ENCODE measurements at regions not wholly inside any gene's neighbourhood (a gene's known extent, or its start where the extent isn't known, plus 50 kb on each side); places are given as distances from the start of the nearest gene placed in this dataset.

DNA sequence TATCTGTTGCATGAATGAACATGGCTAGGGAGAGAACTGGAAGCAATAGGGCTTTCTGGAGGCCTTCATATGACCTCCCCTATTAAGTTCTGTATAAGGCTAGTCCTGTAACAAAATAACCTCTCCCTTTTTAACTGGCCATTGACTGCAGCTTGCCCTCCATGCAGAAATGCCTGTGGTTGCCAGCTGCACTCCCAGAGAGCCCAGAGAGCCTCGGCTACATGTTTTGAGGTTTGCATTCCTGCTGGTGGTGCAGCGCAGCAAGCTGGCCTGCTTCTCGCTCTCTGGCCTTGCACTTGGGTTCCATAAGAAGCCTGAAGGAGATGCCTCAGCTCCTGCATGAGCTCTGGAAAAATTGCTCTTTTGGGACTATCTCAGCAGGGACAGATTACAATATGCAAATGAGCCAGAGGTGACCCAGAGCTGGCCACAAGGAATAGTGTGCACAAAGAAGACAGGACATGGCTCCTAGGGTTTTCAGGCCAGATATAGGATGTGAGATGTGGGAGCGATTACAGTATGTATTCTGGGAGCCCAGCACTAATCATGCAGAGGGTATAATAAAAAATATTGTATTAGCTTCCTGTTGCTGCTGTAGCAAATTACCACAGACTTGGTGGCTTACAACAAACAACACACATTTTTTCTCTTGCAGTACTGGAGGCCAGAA, 186.7 kb downstream of the INSIG2 start:
- no peak for DNase-seq (ENCODE audit: low spot score)

DNA sequence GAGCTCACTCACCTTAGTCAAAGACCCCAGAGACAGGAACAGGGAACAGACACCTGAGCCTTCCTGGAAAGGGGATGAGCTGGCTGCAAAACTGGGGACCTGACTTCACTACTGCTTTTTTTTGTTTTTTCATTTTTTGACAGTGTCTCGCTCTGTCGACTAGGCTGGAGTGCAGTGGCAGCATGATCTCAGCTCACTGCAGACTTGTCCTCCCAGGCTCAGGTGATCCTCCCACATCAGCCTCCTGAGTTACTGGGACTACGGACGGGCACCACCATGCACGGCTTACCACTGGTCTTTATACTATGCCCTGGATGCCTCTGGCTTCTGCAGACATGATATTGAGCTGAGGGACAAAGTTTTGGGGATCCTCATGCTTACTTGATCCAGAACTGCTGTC, 184.1 kb downstream of the INSIG2 start:
- no peak for DNase-seq (ENCODE audit: low spot score)

DNA sequence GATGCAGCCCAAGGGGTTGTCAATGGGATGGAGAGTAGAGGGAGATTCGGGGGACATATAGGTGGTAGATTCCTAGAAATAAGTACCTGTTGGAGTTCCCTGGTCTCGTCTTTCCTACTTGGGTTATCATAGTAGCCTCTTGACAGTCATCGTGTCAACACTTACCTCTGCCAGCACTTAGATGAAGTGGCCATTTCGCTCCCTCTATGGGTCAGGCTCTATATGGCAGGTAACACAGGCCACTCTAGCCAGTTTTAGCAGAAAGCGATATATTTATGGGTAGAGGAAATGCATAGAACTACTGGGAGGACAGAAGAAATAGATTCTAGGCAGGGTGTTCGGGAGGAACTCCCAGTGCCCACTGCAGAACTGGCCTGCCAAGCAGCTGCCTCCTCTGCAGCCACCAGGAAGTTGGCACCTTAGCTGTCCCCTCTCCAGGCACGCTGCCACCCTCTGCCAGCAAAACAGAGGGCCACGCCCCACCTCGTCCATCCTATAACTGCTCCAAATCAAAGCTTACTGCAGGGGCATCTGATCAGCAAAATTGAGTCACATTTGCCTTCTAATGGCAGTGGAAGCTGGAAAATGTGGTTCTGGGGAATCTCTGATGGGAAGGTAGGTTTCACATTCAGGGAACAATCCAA, 181.3 kb downstream of the INSIG2 start:
- DNase-seq (ENCODE audit: low spot score): no peak

DNA sequence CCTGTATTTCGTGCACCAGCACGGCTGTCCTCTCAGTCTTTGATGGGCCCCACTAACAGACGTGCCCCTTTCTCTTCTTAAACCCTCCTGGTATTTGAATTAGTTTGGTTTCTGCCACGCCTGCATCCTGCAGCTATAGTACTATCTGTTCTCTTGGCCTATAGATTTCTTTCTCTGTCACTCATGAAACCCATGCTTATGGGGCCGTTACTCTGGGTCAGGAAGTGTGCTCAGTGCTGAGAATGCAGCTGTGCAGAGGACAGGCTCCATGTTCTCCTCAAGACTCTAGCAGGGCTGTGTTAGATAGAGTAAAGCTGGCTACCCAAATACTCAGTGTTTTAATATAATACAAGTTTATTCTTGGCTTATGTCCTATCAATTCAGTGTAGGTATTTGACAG, 180.0 kb downstream of the INSIG2 start:
- DNase-seq (ENCODE audit: low spot score): no peak

DNA sequence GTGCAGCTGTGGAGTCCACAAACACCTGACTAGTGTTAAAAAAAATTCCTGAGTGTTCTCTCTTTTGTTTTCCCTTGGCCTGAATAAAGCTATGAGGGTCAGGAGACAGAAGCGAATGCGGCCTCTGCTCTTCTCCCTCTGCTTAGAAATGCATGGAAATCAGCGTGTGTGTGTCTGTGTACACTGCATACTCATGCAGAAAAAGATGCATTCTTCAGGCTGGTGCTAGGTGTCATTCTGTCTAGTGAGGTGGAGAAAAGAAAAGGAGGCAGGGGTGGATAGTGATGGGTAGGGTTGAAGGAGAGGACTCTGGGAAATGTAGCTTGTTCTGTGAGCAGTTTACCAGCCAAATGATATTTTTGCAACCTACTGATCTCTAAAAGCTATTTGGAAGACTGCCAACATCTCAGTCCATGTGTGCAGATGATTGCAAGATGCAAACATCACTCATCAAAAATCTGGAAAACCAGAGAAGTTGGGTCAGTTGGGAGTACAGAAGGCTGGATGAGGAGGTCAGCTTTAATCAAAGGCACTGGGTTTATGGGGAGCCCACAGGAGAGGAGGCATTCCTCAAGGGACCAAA, 177.7 kb downstream of the INSIG2 start:
- no peak for DNase-seq (ENCODE audit: low spot score)

DNA sequence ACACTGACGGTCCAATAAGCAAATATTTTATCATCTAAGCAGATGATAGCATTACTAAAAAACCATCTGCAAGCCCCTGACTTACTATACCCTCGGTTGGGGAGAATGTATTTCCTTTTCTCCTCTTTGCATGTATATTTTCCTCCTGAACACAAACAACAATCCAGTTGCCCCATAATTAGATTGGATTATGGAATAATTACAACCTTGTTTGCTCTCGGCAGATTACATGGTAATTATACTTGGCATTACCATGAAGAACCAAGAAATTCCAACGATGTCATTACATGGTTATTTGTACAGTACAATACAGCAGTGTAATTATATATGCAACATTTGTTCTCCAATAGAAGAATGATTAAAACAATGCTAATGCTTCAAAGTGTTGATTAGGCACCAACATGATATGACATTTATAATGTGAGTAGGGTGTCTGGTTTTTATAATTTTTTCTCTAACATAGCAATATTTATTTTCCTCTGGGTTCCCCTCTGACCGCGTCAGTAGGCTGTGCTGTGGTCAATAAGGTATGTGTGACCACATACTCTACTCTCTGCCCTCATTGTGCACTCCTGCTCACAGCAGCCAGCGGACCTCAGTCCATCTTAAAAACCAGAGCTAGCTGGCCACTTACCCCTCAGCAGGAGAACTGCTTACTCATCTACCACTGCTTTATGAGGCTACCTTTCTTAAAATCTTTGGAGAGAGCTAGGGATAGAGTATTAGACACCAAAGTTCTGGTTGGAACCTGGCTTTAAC, 176.1 kb downstream of the INSIG2 start:
- DNase-seq (ENCODE audit: low spot score): no peak

DNA sequence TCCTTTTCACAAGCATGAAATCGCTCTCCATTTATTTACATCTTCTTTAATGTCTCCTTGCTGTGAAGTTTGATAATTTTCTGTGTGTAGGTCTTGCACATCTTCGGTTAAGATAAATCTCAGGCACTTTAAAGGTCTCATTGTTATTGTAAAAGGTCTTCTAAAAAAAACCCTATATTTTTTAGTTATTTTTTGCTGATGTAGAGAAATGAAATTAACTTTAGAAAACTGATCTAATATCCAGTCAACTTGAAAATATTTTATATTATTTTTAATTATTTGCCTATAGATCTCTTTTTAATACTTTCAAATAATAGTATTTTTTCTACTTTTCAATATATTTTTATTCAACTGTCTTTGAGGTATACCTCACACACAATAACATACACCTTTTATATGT, 169.4 kb downstream of the INSIG2 start:
- DNase-seq (ENCODE audit: low spot score): no peak

DNA sequence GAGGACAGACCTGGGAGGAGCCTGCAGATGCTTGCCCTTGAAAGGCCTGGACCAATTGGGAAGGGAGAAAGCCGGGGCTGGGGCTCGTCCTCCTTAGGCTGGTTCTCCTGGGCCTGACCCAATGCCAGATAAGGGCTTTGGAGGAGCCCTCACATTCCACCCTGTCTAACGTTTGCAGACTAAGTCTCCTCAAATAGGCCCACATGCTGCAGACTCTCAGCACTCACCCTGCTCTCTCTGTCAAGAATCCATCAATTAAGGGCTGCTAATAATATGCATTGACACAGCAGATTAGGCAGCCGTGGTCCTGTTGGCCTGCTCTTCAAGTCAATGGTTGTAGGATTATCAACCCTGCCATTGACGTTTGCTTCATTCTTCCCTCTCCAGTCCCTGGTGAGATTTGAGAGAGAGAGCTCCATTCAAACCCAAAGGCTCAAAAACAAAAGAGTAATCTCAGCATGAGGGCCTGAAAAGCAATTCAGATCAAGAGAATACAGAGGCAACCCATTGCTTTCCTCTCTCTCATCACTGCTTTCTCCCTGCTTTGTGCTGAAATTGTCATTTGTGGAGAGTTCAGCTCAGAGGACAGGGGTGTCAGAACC, 167.6 kb downstream of the INSIG2 start:
- no peak for DNase-seq (ENCODE audit: low spot score)

DNA sequence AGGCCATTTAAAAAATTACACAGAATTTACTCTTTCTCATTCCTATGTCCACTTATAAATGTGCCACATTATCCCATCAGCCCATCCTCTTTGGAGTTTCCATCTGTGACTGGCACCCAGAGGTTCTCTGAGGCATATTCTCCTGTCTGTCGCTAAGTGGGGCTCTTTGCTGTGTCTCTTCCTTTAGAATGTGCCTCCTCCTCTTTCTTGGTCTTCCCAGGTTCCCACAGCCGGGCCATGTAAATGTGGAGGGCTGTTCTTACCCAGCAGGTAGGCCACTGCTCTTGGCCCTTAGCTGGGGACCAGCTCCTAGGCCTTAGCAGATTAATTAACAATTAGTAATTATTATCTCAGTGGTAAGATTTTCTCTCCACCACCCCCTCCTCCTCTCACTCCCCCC, 167.0 kb downstream of the INSIG2 start:
- no peak for DNase-seq (ENCODE audit: low spot score)

DNA sequence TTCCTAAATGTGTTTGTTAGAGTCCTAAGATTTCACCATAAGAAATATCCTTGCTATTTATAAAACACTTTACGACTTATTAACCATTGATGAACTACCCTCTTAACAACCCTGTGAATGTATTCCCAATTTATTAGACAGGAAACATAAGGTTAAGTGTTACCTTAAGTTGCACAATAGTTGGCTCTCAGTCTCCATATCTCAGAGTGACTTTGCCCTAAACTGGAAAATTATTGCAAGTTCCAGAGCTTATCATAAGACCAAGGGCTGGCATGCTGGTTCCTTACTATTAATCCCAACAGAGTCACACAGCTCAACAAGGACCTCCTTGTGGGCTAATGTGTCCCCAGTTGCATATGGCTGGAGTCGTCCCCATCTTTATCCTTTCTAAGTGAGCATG, 165.8 kb downstream of the INSIG2 start:
- DNase-seq (ENCODE audit: low spot score): no peak

DNA sequence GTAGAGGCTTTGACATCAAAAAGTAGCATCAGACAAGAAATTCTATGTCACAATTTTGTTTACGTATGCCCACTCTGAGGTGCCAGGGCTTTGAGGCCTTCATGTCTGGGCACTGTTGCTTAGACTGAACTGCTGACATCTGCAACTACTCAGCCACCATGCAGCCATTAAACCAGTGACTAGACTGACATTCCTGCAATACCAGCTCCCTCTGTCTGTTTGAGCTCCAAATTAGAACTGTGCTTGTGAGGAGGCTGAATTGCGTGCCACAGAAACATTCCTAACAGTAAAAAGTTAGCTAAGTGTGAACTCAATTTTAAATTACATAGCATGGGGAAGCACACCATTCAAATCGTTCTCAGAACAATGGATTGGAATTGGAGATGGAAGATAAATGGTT, 163.2 kb downstream of the INSIG2 start:
- DNase-seq (ENCODE audit: low spot score): no peak

DNA sequence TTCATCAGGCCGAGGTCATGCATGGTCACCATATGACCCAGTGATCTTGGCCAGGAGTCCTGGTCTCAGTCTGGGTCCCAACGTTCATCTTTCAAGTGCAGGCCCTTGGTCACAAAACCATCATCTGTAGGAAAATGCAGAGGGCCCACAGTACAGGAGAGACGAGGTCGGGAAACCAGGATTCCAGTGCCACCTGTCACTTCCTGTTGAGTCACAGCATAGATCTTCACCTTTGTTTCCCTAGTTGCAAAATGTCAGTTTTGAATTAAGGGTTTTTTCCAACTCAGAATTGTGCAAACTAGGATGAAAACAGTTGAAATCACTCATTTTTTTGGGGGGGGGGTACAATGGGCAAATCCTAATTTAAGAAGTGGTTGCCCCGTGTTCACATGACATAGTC, 162.2 kb downstream of the INSIG2 start:
- no peak for DNase-seq (ENCODE audit: low spot score)

DNA sequence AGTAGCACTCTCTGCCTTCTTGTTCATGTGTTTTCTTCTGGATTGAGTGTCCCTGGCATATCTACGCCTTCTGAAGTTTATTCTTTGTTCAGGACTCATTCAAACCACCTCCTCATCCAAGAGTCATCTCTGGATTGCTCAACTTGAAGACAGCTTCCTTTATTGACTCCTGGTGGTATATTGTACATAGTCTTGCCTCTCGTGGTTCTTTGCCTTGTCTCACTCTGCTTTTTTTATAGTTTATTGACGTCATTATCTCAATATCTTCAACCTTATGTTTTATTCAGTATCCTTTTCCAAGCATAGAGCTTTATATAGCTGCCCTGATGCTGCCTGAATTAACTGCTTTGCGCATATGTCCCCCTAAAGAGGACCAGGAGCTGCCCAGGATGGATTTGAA, 161.7 kb downstream of the INSIG2 start:
- DNase-seq (ENCODE audit: low spot score): no peak

DNA sequence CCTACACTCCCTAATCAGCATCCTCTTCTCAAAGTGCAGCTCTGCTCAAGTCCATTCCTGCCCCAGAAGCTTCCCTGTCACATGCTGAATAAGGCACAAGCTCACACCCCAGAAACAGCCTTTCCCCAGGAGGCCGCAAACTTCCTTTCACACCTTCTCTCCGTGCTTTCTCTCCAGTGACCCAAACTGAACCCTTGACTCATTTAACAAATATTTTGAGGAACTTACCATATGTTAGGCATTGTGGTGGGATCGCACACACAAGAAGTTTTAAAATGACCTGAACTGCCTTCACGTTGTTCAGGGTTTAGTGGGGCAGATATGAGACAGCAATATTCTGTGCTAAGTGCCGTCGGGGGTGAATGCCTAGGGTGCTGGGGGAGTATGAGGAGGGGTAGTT, 161.3 kb downstream of the INSIG2 start:
- no peak for DNase-seq (ENCODE audit: low spot score)

DNA sequence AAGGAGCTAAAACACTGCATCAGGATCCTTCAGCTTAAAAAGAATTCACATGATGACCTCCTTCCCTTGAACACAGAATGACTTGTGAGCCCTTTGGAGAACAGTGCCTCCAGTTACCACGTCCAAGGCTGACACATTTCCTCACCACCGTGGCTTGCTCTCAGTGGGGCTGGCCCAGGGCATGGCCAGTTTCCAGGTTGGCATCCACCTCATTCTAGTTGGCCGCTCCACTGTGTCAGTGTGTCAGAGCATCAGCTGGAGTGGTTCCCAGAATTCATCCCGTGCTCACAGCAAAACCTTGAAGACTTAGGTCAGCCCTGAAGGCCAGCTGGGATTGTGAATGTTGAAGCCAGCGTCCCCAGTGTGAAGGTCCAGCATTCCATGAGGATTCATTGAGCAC, 158.5 kb downstream of the INSIG2 start:
- DNase-seq (ENCODE audit: low spot score): no peak

DNA sequence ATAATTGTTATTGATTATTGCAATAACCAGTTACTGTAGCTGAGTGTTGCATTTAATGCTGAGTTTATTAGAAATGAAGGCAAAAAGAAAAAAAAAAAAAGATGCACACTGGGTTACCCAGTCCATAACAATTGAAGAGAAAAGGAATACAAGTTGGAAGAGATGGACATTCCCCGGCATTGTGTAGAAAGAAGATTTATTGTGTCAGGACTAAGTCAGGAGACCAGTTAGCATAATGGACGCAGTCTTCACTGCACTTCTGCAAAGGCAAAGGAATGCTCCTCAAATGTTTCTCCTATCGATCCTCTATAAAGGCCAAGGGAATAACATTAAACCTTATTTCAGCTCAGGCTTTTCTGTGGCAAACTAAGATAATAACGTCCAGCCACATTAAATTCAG, 157.8 kb downstream of the INSIG2 start:
- DNase-seq (ENCODE audit: low spot score): no peak

DNA sequence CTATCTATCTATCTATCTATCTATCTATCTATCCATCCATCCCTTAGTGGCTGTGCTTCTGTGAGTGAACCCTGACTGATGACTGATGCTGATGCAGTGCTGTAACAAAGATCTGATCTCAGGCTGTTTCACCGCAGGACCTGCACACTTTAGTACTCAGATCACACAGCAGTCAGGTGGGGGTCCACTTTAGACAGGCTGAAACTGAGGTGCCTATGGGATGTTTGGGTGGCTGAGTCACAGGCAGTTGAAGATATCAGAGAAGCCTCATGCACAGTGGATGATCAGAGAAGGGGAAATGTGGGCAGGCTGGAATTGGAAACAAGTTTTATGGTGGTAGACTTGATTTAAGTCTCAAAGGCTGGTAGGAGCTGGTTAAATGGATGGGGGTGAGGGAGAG, 156.4 kb downstream of the INSIG2 start:
- no peak for DNase-seq (ENCODE audit: low spot score)

DNA sequence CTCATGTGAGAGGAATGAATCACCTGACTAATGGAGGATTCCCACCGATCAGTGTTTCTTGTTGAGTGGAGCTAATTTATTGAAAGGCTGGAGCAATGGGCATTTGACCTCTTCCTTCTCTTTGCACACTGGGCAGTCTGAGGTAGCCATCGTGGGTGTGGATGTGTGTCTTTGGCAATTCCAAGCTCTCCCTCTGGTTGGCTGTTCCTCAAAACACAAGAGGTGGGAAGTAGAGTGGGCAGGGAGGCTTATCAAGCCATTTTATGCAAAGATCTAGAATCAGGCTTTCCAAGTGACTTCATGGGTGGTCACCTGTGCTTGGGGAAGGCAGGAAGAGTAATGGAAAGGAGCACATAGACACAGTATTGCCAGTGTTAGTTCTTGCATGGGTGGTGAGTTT, 154.8 kb downstream of the INSIG2 start:
- no peak for DNase-seq (ENCODE audit: low spot score)

DNA sequence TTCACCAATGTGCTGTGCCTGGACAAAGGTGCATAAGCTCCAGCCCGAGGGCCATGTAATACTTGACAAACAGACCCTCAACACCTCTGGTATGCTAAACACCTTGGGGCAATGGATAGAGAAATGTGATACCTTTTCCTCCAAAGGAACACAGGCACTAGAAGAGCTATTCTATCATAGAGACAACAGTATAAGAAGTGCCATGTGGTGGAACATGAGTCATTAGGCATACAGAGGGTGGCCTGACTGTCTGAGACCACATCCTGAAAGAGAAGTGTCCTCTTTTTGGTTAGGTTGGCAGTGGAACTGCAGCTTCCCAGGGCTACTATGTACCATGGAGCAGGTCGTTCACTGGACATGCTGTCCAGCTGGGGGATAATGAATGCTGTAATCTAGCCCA, 153.9 kb downstream of the INSIG2 start:
- no peak for DNase-seq (ENCODE audit: low spot score)

DNA sequence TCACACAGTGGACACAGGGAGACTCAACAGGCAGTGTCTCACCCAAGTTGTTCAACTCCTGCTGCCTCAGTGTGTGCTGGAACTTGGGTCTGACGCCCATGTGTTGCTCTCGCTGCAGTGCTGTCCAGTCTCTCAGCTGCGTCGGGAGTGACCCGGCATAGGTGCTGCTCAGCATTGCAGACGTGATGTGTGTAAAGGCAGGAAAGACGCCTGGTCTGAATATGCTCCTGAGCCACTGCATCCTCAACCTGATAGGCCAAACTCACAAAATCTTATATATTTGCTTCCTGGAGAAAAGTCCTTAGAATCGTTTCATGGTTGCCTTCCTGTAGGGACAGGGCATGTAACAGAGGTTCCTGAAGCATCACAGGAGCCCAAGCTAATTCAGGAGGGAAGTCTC, 152.9 kb downstream of the INSIG2 start:
- no peak for DNase-seq (ENCODE audit: low spot score)

DNA sequence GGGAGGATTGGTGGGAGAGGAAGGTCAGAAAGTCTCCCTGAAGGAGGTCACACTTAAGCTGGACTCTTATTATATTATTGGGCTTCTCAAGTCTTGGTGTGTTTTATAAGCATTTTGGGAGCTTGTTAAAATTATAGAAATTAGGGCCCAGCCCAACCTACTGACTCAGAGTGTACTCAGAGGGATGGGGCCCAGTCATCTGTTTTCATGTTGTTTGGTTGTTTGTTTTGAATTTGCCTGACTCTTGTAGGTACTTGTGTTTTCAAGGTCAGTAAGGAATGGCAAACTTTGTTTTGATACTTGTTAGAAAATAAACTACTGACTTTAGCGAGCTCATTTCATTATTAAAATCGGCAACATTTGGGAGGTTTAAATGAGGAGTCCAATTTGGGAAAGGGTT, 152.0 kb downstream of the INSIG2 start:
- DNase-seq (ENCODE audit: low spot score): no peak

DNA sequence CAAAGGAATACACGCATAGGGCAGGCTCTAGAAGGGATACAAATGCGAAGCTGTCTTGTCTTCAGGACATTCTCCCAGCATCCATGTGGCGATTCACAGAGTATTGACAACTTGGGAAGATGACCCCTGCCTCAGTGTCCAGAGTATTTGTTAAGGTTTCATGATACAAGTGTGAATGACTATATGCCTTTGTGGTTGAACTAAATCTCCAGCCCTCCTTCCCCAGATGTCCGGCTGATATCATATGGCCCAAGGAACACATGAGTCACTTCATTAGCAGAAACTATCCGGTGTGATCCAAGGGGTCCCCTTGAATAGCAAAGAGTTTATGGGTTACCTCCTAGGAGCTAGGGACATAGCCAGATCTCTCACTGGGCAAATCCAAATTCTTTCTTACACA, 151.0 kb downstream of the INSIG2 start:
- DNase-seq (ENCODE audit: low spot score): no peak

DNA sequence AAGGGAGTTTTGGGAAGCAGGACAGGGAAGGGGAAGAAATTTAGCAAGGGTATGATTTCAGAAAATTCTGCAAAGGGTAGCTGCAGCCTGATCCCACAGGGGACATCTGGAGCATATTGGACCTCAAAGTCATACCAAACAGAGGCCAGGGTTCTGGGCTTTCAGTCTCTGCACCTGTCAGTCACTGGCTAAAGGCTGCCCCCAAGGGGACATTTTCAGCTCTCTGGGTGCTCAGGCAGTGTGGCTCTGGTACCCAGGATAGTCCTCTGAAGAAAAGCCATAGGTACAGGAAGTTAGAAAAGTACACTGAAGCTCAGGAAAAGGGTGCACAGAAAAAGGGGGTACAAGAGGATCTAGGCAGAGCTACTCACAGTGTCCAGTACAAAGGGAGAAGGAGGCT, 149.2 kb downstream of the INSIG2 start:
- no peak for DNase-seq (ENCODE audit: low spot score)
